Esophagus muscularis mucosa (tissue), 4 donors: ENCODE measurements at regions not wholly inside any gene's neighbourhood (a gene's known extent, or its start where the extent isn't known, plus 50 kb on each side); places are given as distances from the start of the nearest gene placed in this dataset.
A peak's percentile ranks its signal among the peaks of the same experiment; 100 is the strongest.

Source experiments
- DNase-seq: peaks from one replicate; pipeline ENCODE4 v3.0.0-alpha.2; 2017; ENCODE audit errors: extremely low spot score
- H3K27ac ChIP-seq, 4 donors: fragments of 200-600 bp; sonication (generic); replicated peaks in 1 of 4; 1 replicate in 3 of 4; 2 replicates in 1 of 4; pipeline ENCODE4 v1.5.1; 2016 to 2019; ENCODE audit warnings: mild to moderate bottlenecking in 1 of 4
- H3K27me3 ChIP-seq, 4 donors: fragments of 200-600 bp; sonication (generic); one replicate each; pipeline versions ENCODE4 v1.5.1 to v1.6.0; 2016 to 2019
- H3K36me3 ChIP-seq, 4 donors: fragments of 200-600 bp; sonication (generic); one replicate each; pipeline ENCODE4 v1.5.1; 2016 to 2019
- H3K4me1 ChIP-seq, 4 donors: fragments of 200-600 bp; sonication (generic); one replicate each; pipeline ENCODE4 v1.5.1; 2016 to 2019
- H3K4me3 ChIP-seq, 4 donors: fragments of 200-600 bp; sonication (generic); 1 replicate in 2 of 4; 2 replicates in 2 of 4; pipeline ENCODE4 v1.5.1; 2016 to 2019; ENCODE audit warnings: mild to moderate bottlenecking in 4 of 4, moderate library complexity in 1 of 4
- H3K9me3 ChIP-seq, 4 donors: fragments of 200-600 bp; sonication (generic); 1 replicate in 3 of 4; 2 replicates in 1 of 4; pipeline ENCODE4 v1.5.1; 2016 to 2019
- CTCF ChIP-seq, 3 experiments: fragments of 200-600 bp in 2 of 3; fragments of 450-650 bp in 1 of 3; sonication (generic) in 2 of 3; IDR thresholded peaks; one replicate each; pipeline ENCODE4 v1.5.1; 2017 to 2019; ENCODE audit warnings: antibody characterized with exemption in 3 of 3, mild to moderate bottlenecking in 2 of 3, moderate library complexity in 1 of 3
- EP300 ChIP-seq: sonication (generic); formaldehyde crosslinking; IDR thresholded peaks from one replicate; pipeline ENCODE4 v1.6.1; 2017; ENCODE audit warnings: antibody characterized with exemption
- POLR2A ChIP-seq: fragments of 450-650 bp; IDR thresholded peaks from one replicate; pipeline ENCODE4 v1.6.1; 2017; ENCODE audit warnings: antibody characterized with exemption, moderate library complexity, mild to moderate bottlenecking, low read depth
- POLR2AphosphoS5 ChIP-seq, 2 donors: sonication (generic); formaldehyde crosslinking; IDR thresholded peaks; one replicate each; pipeline ENCODE4 v1.6.1; 2017; ENCODE audit warnings: antibody characterized with exemption in 2 of 2
- WGBS: methylation state at CpG from one replicate; pipeline ENCODE4 v1.1.5; 2018; 5-methylcytosine and 5-hydroxymethylcytosine counted together
- intact Hi-C: fragments of 100-400 bp; cut with DNase I; formaldehyde crosslinking; loops from one replicate; pipeline ENCODE4 v1.15.1; 2023

DNA sequence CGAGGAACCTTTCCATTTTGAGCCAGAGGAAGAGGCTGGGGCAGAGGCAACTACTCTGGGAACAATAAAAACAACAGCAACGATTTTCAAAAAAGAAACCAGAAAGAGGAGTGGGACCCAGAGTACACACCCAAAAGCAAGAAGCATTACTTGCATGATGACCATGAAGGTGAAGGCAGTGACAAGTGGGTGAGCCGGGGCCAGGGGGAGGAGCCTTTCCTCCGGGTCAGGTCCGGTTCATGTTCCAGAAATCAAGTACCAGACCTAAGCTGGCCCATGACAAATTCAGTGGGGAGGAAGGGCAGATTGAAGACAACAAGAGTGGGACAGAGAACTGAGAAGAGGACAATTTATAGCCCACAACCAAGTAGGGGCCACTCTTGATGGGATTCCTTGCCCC is 77.2 kb upstream of the STT3B start:
- Histone ChIP-seq H3K27ac (no peak overlapping the region), H3K9me3 (no peaks in the 10 kb centered on the region), H3K27me3 (no peaks in the 10 kb centered on the region), H3K36me3 (no peaks in the 10 kb centered on the region), H3K4me3 (no peak overlapping the region), H3K4me1 (no peaks in the 10 kb centered on the region)
- TF ChIP-seq EP300, result no peak
- TF ChIP-seq POLR2A, result no peak
- no peak for TF ChIP-seq CTCF (IDR thresholded peaks at IDR 0.05)
- no peak for TF ChIP-seq POLR2AphosphoS5 (IDR thresholded peaks at IDR 0.05)
- intact Hi-C loops, result no loop called here
- DNase-seq, result no peak
- WGBS, result 93% methylated on average over 5 of the region's 5 CpGs

DNA sequence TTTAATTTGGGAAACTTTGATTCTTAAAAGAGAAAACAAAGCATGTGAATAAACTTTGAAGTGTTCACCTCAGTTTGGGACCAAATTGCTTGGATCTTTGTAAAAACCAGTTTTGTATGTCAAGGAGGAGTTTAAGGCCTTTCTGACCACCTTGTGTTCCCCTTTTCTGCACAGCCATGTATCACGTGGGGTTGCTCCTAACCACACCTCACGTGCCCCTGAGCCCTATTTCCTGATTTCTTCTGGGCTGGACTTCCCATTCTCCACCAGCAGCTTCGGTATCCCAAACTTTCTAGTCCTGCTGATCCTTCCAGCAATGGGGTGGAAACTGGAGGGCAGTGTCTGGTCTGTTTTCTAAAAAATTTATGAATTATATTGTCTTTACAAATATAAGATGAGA is 76.4 kb upstream of the STT3B start:
- Histone ChIP-seq H3K27me3 (no peaks in the 10 kb centered on the region), H3K9me3 (no peaks in the 10 kb centered on the region), H3K36me3 (no peaks in the 10 kb centered on the region), H3K27ac (no peak overlapping the region), H3K4me3 (no peak overlapping the region), H3K4me1 (no peaks in the 10 kb centered on the region)
- intact Hi-C loops, result no loop called here
- DNase-seq, result no peak
- WGBS, result 69% methylated on average over 3 of the region's 3 CpGs
- TF ChIP-seq POLR2AphosphoS5 (IDR thresholded peaks at IDR 0.05), result no peak
- TF ChIP-seq POLR2A, result no peak
- no peak for TF ChIP-seq CTCF (IDR thresholded peaks at IDR 0.05)
- no peak for TF ChIP-seq EP300

DNA sequence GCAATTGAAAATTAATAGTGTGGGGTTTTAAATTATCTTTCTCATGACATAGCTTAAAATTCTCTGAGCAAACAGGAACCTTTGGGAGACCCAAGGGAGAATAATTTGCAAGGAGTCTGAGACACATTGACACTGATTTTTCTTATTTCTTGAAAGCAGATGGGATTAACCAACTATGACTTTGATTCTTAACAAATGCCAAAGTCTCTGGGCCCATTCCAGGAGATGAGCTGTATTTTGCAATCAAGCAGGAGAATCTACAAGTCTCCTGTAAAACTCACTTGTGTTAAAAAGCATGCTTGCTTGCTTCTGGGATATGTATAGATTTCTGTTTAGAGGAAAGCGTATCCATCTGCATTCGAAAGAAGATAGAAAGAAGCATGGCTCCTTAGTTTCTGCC is 71.3 kb upstream of the STT3B start:
- H3K4me1 ChIP-seq, result peaks cover 0 to 8% (median 3%) of the 10 kb centered on the region in 4 donors
- no peaks in the 10 kb centered on the region for H3K9me3 ChIP-seq
- no peak for DNase-seq
- H3K4me3 ChIP-seq, result no peak overlapping the region
- no peak overlapping the region for H3K27ac ChIP-seq
- intact Hi-C loops, result no loop called here
- WGBS, result 91% methylated on average over 2 of the region's 2 CpGs
- H3K36me3 ChIP-seq, result no peaks in the 10 kb centered on the region
- no peaks in the 10 kb centered on the region for H3K27me3 ChIP-seq
- TF ChIP-seq EP300 (no peak), POLR2A (no peak), CTCF (IDR thresholded peaks at IDR 0.05) (no peak), POLR2AphosphoS5 (IDR thresholded peaks at IDR 0.05) (no peak)

DNA sequence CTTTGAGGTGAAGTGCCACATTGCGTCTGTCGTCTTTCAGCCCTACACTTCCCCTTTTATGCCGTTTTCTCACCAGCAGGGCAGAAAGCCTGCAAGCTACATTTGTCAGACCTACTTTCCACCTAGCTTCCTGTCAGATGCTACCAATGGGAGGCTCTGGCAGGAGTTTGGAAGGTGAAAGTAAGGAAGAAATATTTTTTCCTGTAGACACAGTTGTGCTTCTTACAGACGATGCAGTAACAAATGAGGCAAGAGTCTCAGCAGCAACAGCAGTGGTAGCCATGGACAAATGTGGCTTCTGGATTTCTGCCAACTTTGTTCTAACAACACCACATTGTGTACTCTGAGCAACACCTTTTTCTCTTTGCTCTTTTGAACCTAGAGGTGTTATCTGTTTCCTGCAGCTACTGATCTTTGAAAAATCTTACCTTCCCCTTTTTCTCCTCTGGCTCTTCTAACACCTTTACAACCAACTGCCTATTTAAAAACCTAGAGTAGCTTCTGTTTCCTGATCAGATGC is 70.6 kb upstream of the STT3B start:
- TF ChIP-seq POLR2AphosphoS5 (IDR thresholded peaks at IDR 0.05) (no peak), EP300 (no peak), POLR2A (no peak), CTCF (IDR thresholded peaks at IDR 0.05) (no peak)
- WGBS, result 48% methylated on average over 4 of the region's 4 CpGs

DNA sequence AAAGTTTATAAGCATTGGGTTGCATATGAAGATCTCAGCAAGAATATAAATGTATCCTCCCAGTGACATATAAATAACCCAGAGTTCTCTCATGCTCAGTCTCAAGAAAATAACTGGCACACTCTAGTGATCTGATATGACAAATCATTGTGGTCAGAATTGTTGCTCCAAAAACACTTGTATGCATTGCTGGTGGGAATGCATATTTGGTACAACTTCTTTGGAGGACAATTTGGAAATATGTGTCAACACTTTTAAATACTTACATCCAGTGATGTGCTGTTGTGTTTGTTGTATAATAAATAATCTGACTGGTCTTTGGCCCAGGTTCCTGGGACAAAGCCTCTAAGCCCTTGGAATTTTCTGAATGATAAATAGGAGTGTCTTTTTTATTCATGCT is 66.7 kb upstream of the STT3B start:
- Histone ChIP-seq H3K36me3 (no peaks in the 10 kb centered on the region), H3K27ac (no peak overlapping the region), H3K27me3 (no peaks in the 10 kb centered on the region), H3K4me3 (no peak overlapping the region), H3K4me1 (peaks cover 0 to 8% (median 3%) of the 10 kb centered on the region in 4 donors), H3K9me3 (no peaks in the 10 kb centered on the region)
- DNase-seq, result peak; percentile 2
- intact Hi-C loops, result no loop called here
- TF ChIP-seq CTCF (IDR thresholded peaks at IDR 0.05), result no peak

More for the DNA sequence above, 70.6 kb upstream of the STT3B start:
- no peak overlapping the region for H3K4me3 ChIP-seq
- peaks cover 0 to 8% (median 3%) of the 10 kb centered on the region in 4 donors for H3K4me1 ChIP-seq
- H3K9me3 ChIP-seq, result no peaks in the 10 kb centered on the region
- no peaks in the 10 kb centered on the region for H3K27me3 ChIP-seq
- no peaks in the 10 kb centered on the region for H3K36me3 ChIP-seq
- no peak overlapping the region for H3K27ac ChIP-seq
- no peak for DNase-seq
- intact Hi-C loops, result no loop called here
